Muscle layer of colon (tissue), 2 donors: ENCODE measurements at regions not wholly inside any gene's neighbourhood (a gene's known extent, or its start where the extent isn't known, plus 50 kb on each side); places are given as distances from the start of the nearest gene placed in this dataset.
"Not testable (repeated sequence)": the region's sequence is repeated elsewhere in the genome, so short reads cannot be mapped to it uniquely, and the experiment has no call there.

Experiments used
- H3K27ac ChIP-seq: one replicate; pipeline ENCODE4 v1.7.0; 2013; ENCODE audit warnings: low read depth, mild to moderate bottlenecking, low read length, moderate library complexity
- H3K27me3 ChIP-seq, 2 donors: one replicate each; pipeline ENCODE4 v1.7.0; 2013; ENCODE audit warnings: low read length in 2 of 2, mild to moderate bottlenecking in 2 of 2; ENCODE audit not compliant: insufficient read depth in 2 of 2, control insufficient read depth in 1 of 2
- H3K36me3 ChIP-seq: one replicate; pipeline ENCODE4 v1.7.0; 2013; ENCODE audit warnings: mild to moderate bottlenecking, low read length; ENCODE audit not compliant: insufficient read depth
- H3K4me1 ChIP-seq: one replicate; pipeline ENCODE4 v1.7.0; 2013; ENCODE audit warnings: mild to moderate bottlenecking, low read length; ENCODE audit not compliant: insufficient read depth
- H3K4me3 ChIP-seq, 2 donors: one replicate each; pipeline ENCODE4 v1.7.0; 2013; ENCODE audit warnings: low read length in 2 of 2, low read depth in 1 of 2, mild to moderate bottlenecking in 1 of 2, moderate library complexity in 1 of 2
- H3K9ac ChIP-seq: one replicate; pipeline ENCODE4 v1.7.0; 2013; ENCODE audit warnings: low read length
- H3K9me3 ChIP-seq: one replicate; pipeline ENCODE4 v1.7.0; 2013; ENCODE audit warnings: mild to moderate bottlenecking, low read length
- donor health status: abdominal sarcoma.
- donor health status: Adenocarcinoma of cecum.

GRCh38 chr1:229134381-229135217 lies 136.3 kb upstream of the RAB4A start:
- not testable (repeated sequence) for H3K9ac ChIP-seq, H3K27me3 ChIP-seq, H3K9me3 ChIP-seq, H3K27ac ChIP-seq, H3K4me1 ChIP-seq, H3K4me3 ChIP-seq, H3K36me3 ChIP-seq

- Histone ChIP-seq H3K9me3 (no peaks in the 10 kb centered on the region), H3K4me1 (no peaks in the 10 kb centered on the region), H3K9ac (no peak overlapping the region), H3K27ac (no peak overlapping the region), H3K27me3 (no peaks in the 10 kb centered on the region), H3K36me3 (no peaks in the 10 kb centered on the region), H3K4me3 (no peak overlapping the region)
These were observed 135.1 kb upstream of the RAB4A start for GRCh38 chr1:229135773-229136172.

- H3K27ac ChIP-seq: no peak overlapping the region
- H3K4me1 ChIP-seq: no peaks in the 10 kb centered on the region
- H3K27me3 ChIP-seq: no peaks in the 10 kb centered on the region
- no peak overlapping the region for H3K4me3 ChIP-seq
- no peak overlapping the region for H3K9ac ChIP-seq
- H3K36me3 ChIP-seq: no peaks in the 10 kb centered on the region
- no peaks in the 10 kb centered on the region for H3K9me3 ChIP-seq
These were observed 134.1 kb upstream of the RAB4A start for GRCh38 chr1:229136822-229137221.

- H3K9me3 ChIP-seq: no peaks in the 10 kb centered on the region
- H3K36me3 ChIP-seq: no peaks in the 10 kb centered on the region
These were observed 133.6 kb upstream of the RAB4A start for GRCh38 chr1:229137271-229137670.

GRCh38 chr1:229138058-229138457 lies 132.9 kb upstream of the RAB4A start:
- no peak overlapping the region for H3K27ac ChIP-seq
- H3K4me3 ChIP-seq: no peak overlapping the region
- no peaks in the 10 kb centered on the region for H3K27me3 ChIP-seq
- H3K9ac ChIP-seq: no peak overlapping the region
- H3K9me3 ChIP-seq: no peaks in the 10 kb centered on the region
- H3K36me3 ChIP-seq: no peaks in the 10 kb centered on the region
- no peaks in the 10 kb centered on the region for H3K4me1 ChIP-seq

More at GRCh38 chr1:229137271-229137670, 133.6 kb upstream of the RAB4A start:
- H3K27ac ChIP-seq: no peak overlapping the region
- no peaks in the 10 kb centered on the region for H3K27me3 ChIP-seq
- H3K9ac ChIP-seq: no peak overlapping the region
- no peak overlapping the region for H3K4me3 ChIP-seq
- no peaks in the 10 kb centered on the region for H3K4me1 ChIP-seq

- Histone ChIP-seq H3K36me3 (no peaks in the 10 kb centered on the region), H3K27me3 (no peaks in the 10 kb centered on the region), H3K9ac (no peak overlapping the region), H3K4me3 (no peak overlapping the region), H3K27ac (no peak overlapping the region), H3K9me3 (no peaks in the 10 kb centered on the region), H3K4me1 (no peaks in the 10 kb centered on the region)
These were observed 131.4 kb upstream of the RAB4A start for GRCh38 chr1:229139331-229140118.

- Histone ChIP-seq H3K9ac (no peak overlapping the region), H3K4me1 (no peaks in the 10 kb centered on the region), H3K27me3 (no peaks in the 10 kb centered on the region), H3K4me3 (no peak overlapping the region), H3K36me3 (no peaks in the 10 kb centered on the region), H3K27ac (no peak overlapping the region), H3K9me3 (no peaks in the 10 kb centered on the region)
These were observed 130.9 kb upstream of the RAB4A start for GRCh38 chr1:229140119-229140396.

- H3K27me3 ChIP-seq: no peaks in the 10 kb centered on the region
- H3K4me1 ChIP-seq: no peaks in the 10 kb centered on the region
- H3K9me3 ChIP-seq: no peaks in the 10 kb centered on the region
- H3K36me3 ChIP-seq: no peaks in the 10 kb centered on the region
- no peak overlapping the region for H3K27ac ChIP-seq
- H3K4me3 ChIP-seq: no peak overlapping the region
- no peak overlapping the region for H3K9ac ChIP-seq
These were observed 129.6 kb upstream of the RAB4A start for GRCh38 chr1:229141271-229141670.

GRCh38 chr1:229141689-229142377 lies 129.1 kb upstream of the RAB4A start:
- Histone ChIP-seq H3K27me3 (no peaks in the 10 kb centered on the region), H3K27ac (no peak overlapping the region), H3K4me3 (no peak overlapping the region)

GRCh38 chr1:229142471-229142870 lies 128.4 kb upstream of the RAB4A start:
- no peaks in the 10 kb centered on the region for H3K27me3 ChIP-seq
- no peak overlapping the region for H3K4me3 ChIP-seq
- no peak overlapping the region for H3K27ac ChIP-seq

More at GRCh38 chr1:229141689-229142377, 129.1 kb upstream of the RAB4A start:
- Histone ChIP-seq H3K36me3 (no peaks in the 10 kb centered on the region), H3K4me1 (no peaks in the 10 kb centered on the region), H3K9me3 (no peaks in the 10 kb centered on the region), H3K9ac (no peak overlapping the region)

GRCh38 chr1:229146647-229147046 lies 124.3 kb upstream of the RAB4A start:
- no peaks in the 10 kb centered on the region for H3K4me1 ChIP-seq
- H3K9ac ChIP-seq: no peak overlapping the region
- H3K27me3 ChIP-seq: no peaks in the 10 kb centered on the region
- no peak overlapping the region for H3K27ac ChIP-seq
- no peak overlapping the region for H3K4me3 ChIP-seq
- no peaks in the 10 kb centered on the region for H3K36me3 ChIP-seq
- H3K9me3 ChIP-seq: no peaks in the 10 kb centered on the region

More at GRCh38 chr1:229142471-229142870, 128.4 kb upstream of the RAB4A start:
- no peaks in the 10 kb centered on the region for H3K36me3 ChIP-seq
- H3K9ac ChIP-seq: no peak overlapping the region
- H3K9me3 ChIP-seq: no peaks in the 10 kb centered on the region
- H3K4me1 ChIP-seq: no peaks in the 10 kb centered on the region
